HepG2 (cell line): ENCODE measurements at regions not wholly inside any gene's neighbourhood (a gene's known extent, or its start where the extent isn't known, plus 50 kb on each side); places are given as distances from the start of the nearest gene placed in this dataset.

ENCODE experiments used
- ATAC-seq: fragments of 200-7000 bp; cut with Tn5 transposase; 3 replicates; pipeline ENCODE4 v1.9.1; 2020; ENCODE audit warnings: mild to moderate bottlenecking, moderate library complexity
- BruUV-seq: library from RNA; stranded (reverse); fragments of 400-500 nt; replicated peaks from 2 replicates; lab custom pipeline; 2021; lab: Mats Ljungman, UMichigan
- CTCF ChIA-PET: fragments of 300-600 bp; formaldehyde crosslinking; extraction: SDS; loops from one replicate; lab custom pipeline; 2021; ENCODE audit warnings: low total read pairs, inconsistent platforms, low intra/inter-chr PET ratio; lab: Yijun Ruan, JAX
- POLR2A ChIA-PET: fragments of 350-600 bp; sonication (Branson Sonifier 250); formaldehyde crosslinking; loops from one replicate; lab custom pipeline; 2020; ENCODE audit warnings: antibody characterized with exemption, inconsistent platforms; lab: Yijun Ruan, JAX
- DNase-seq: peaks from one replicate; pipeline ENCODE4 v3.0.0-alpha.2; 2015; ENCODE audit warnings: low spot score
- FAIRE-seq: peaks from 3 replicates; lab custom pipeline; 2011; peaks lifted over from hg19 to GRCh38; lab: Jason Lieb, UNC
- H2AFZ ChIP-seq: one replicate; pipeline ENCODE4 v1.6.1; 2011; ENCODE audit warnings: low read length, inconsistent platforms
- H3K27ac ChIP-seq: fragments of 300-600 bp; 3 replicates; pipeline ENCODE4 v1.8.0; 2011; ENCODE audit warnings: mixed run types, mild to moderate bottlenecking, mixed read lengths, low read length, inconsistent platforms; ENCODE audit not compliant: insufficient read depth; ENCODE audit errors: extremely low read length
- H3K27me3 ChIP-seq, 2 experiments: fragments of 200-600 bp in 1 of 2; 2 replicates in 1 of 2; 3 replicates in 1 of 2; pipeline versions ENCODE4 v1.6.0 to v1.8.0; 2011; ENCODE audit warnings: low read length in 2 of 2, mild to moderate bottlenecking in 2 of 2, moderate library complexity in 2 of 2, inconsistent platforms in 1 of 2; ENCODE audit not compliant: insufficient read depth in 2 of 2, control insufficient read depth in 1 of 2
- H3K36me3 ChIP-seq, 2 experiments: fragments of 200-600 bp in 1 of 2; replicated peaks in 1 of 2; 2 replicates in 1 of 2; 3 replicates in 1 of 2; pipeline versions ENCODE4 v1.5.1 to v1.8.0; 2011; ENCODE audit warnings: low read length in 2 of 2, inconsistent platforms in 1 of 2; ENCODE audit not compliant: insufficient read depth in 2 of 2, control insufficient read depth in 1 of 2
- H3K4me1 ChIP-seq: 2 replicates; pipeline ENCODE4 v1.5.1; 2012; ENCODE audit warnings: low read length, inconsistent platforms; ENCODE audit not compliant: insufficient read depth
- H3K4me2 ChIP-seq: 2 replicates; pipeline ENCODE4 v1.6.0; 2011; ENCODE audit warnings: low read depth, low read length, inconsistent platforms
- H3K4me3 ChIP-seq, 3 experiments: fragments of 200-600 bp in 1 of 3; sonication (generic), shearing (Covaris generic) in 1 of 3; replicated peaks in 1 of 3; 2 replicates each; pipeline ENCODE4 v1.5.1; 2011 to 2016; ENCODE audit warnings: low read length in 3 of 3, inconsistent platforms in 2 of 3, low read depth in 2 of 3, mild to moderate bottlenecking in 2 of 3, control low read depth in 1 of 3, mixed read lengths in 1 of 3; ENCODE audit not compliant: insufficient read depth in 1 of 3
- H3K79me2 ChIP-seq: one replicate; pipeline ENCODE4 v1.6.1; 2011; ENCODE audit warnings: low read length, inconsistent platforms; ENCODE audit not compliant: insufficient read depth
- H3K9ac ChIP-seq: 2 replicates; pipeline ENCODE4 v1.6.0; 2011; ENCODE audit warnings: mild to moderate bottlenecking, low read depth, low read length, inconsistent platforms; ENCODE audit not compliant: insufficient read depth
- H3K9me3 ChIP-seq: 2 replicates; pipeline ENCODE4 v1.5.1; 2012; ENCODE audit warnings: mild to moderate bottlenecking, low read length
- H4K20me1 ChIP-seq: 2 replicates; pipeline ENCODE4 v1.6.0; 2011; ENCODE audit warnings: inconsistent platforms, mild to moderate bottlenecking, low read length, moderate library complexity; ENCODE audit not compliant: insufficient read depth
- ATF4 ChIP-seq, 2 experiments: fragments of 450-650 bp in 1 of 2; sonication (generic) in 1 of 2; formaldehyde crosslinking; IDR thresholded peaks; 2 replicates each; pipeline versions ENCODE4 v1.5.0 to v1.8.0; 2020 to 2022; ENCODE audit warnings: mild to moderate bottlenecking in 1 of 2, missing genetic modification reagents in 1 of 2
- CC2D1A ChIP-seq: sonication (generic); formaldehyde crosslinking; IDR thresholded peaks from 2 replicates; pipeline ENCODE4 v1.8.1; 2023; ENCODE audit warnings: mild to moderate bottlenecking, missing genetic modification reagents
- DR1 ChIP-seq: sonication (generic); formaldehyde crosslinking; IDR thresholded peaks from 2 replicates; pipeline ENCODE4 v1.8.0; 2021; ENCODE audit warnings: mild to moderate bottlenecking, missing genetic modification reagents, inconsistent platforms
- RFXAP ChIP-seq: sonication (generic); formaldehyde crosslinking; IDR thresholded peaks from 2 replicates; pipeline ENCODE4 v1.4.0; 2020; ENCODE audit warnings: missing genetic modification reagents, borderline replicate concordance
- U2AF2 ChIP-seq: fragments of 200-400 bp; formaldehyde crosslinking; IDR thresholded peaks from 2 replicates; pipeline ENCODE4 v1.6.1; 2017; ENCODE audit warnings: low read depth, mild to moderate bottlenecking, low read length
- ZNF253 ChIP-seq: sonication (generic); formaldehyde crosslinking; IDR thresholded peaks from 2 replicates; pipeline ENCODE4 v1.8.0; 2022; ENCODE audit warnings: mild to moderate bottlenecking, missing genetic modification reagents, borderline replicate concordance
- ZNF296 ChIP-seq: sonication (generic); formaldehyde crosslinking; conservative IDR thresholded peaks from 2 replicates; pipeline ENCODE4 v1.5.0; 2020; ENCODE audit warnings: mild to moderate bottlenecking, missing genetic modification reagents
- ZNF543 ChIP-seq: sonication (generic); formaldehyde crosslinking; IDR thresholded peaks from 2 replicates; pipeline ENCODE4 v1.4.0; 2020; ENCODE audit warnings: mild to moderate bottlenecking, missing genetic modification reagents
- ZNF605 ChIP-seq: sonication (generic); formaldehyde crosslinking; IDR thresholded peaks from 2 replicates; pipeline ENCODE4 v1.8.0; 2022; ENCODE audit warnings: mild to moderate bottlenecking, missing genetic modification reagents
- ZNF660 ChIP-seq: sonication (generic); formaldehyde crosslinking; IDR thresholded peaks from 2 replicates; pipeline ENCODE4 v1.5.1; 2020; ENCODE audit warnings: mild to moderate bottlenecking, low read depth, missing genetic modification reagents, borderline replicate concordance
- ZNF772 ChIP-seq: sonication (generic); formaldehyde crosslinking; IDR thresholded peaks from 2 replicates; pipeline ENCODE4 v1.5.0; 2020; ENCODE audit warnings: mild to moderate bottlenecking, missing genetic modification reagents
- ZSCAN31 ChIP-seq: sonication (generic); formaldehyde crosslinking; IDR thresholded peaks from 2 replicates; pipeline ENCODE4 v1.5.0; 2020; ENCODE audit warnings: low read depth, mild to moderate bottlenecking, missing genetic modification reagents
- ZZZ3 ChIP-seq: sonication (generic); formaldehyde crosslinking; IDR thresholded peaks from 2 replicates; pipeline ENCODE4 v1.4.0; 2020; ENCODE audit warnings: missing genetic modification reagents, mild to moderate bottlenecking, borderline replicate concordance
- in situ Hi-C: cut with HindIII; loops from 2 replicates; pipeline ENCODE4 v1.10.0; 2017; ENCODE audit warnings: low pct_unique_long_range_greater_than_20kb; ENCODE audit not compliant: extremely low pct_ligation_motif_present
- intact Hi-C: fragments of 100-400 bp; cut with micrococcal nuclease; formaldehyde crosslinking; loops from one replicate; pipeline ENCODE4 v1.10.0; 2022; ENCODE audit not compliant: unreplicated experiment
- TF ChIP-seq, protein P1 (sequence below): sonication (generic); formaldehyde crosslinking; IDR thresholded peaks from 2 replicates; pipeline ENCODE4 v1.4.0; 2020; ENCODE audit warnings: mild to moderate bottlenecking, missing genetic modification reagents
- TF ChIP-seq, protein P2 (sequence below): sonication (generic); formaldehyde crosslinking; IDR thresholded peaks from 2 replicates; pipeline ENCODE4 v1.4.0; 2020; ENCODE audit warnings: missing genetic modification reagents, borderline replicate concordance

- in situ Hi-C loops: no loop called here
- Histone ChIP-seq H3K9ac (no peak overlapping the region), H3K9me3 (peaks cover 5% of the 10 kb centered on the region; the same call in 1 of the 2 replicates), H3K4me2 (no peak overlapping the region), H3K4me1 (no peaks in the 10 kb centered on the region), H2AFZ (no peak overlapping the region), H4K20me1 (no peaks in the 10 kb centered on the region), H3K79me2 (no peaks in the 10 kb centered on the region), H3K4me3 (no peak overlapping the region), H3K36me3 (no peaks in the 10 kb centered on the region), H3K27me3 (no peaks in the 10 kb centered on the region), H3K27ac (no peak overlapping the region)
- intact Hi-C loops: no loop called here
- CTCF ChIA-PET: no interaction called here
- POLR2A ChIA-PET: no interaction called here
- BruUV-seq: no TSS peak
- no peak for TF ChIP-seq ZZZ3
- no peak for TF ChIP-seq ZNF772 (CRISPR knock-in tag)
- no peak for TF ChIP-seq U2AF2
- TF ChIP-seq CC2D1A: no peak
- TF ChIP-seq, protein P1, sequence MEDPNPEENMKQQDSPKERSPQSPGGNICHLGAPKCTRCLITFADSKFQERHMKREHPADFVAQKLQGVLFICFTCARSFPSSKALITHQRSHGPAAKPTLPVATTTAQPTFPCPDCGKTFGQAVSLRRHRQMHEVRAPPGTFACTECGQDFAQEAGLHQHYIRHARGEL: no peak
- TF ChIP-seq, protein P2, sequence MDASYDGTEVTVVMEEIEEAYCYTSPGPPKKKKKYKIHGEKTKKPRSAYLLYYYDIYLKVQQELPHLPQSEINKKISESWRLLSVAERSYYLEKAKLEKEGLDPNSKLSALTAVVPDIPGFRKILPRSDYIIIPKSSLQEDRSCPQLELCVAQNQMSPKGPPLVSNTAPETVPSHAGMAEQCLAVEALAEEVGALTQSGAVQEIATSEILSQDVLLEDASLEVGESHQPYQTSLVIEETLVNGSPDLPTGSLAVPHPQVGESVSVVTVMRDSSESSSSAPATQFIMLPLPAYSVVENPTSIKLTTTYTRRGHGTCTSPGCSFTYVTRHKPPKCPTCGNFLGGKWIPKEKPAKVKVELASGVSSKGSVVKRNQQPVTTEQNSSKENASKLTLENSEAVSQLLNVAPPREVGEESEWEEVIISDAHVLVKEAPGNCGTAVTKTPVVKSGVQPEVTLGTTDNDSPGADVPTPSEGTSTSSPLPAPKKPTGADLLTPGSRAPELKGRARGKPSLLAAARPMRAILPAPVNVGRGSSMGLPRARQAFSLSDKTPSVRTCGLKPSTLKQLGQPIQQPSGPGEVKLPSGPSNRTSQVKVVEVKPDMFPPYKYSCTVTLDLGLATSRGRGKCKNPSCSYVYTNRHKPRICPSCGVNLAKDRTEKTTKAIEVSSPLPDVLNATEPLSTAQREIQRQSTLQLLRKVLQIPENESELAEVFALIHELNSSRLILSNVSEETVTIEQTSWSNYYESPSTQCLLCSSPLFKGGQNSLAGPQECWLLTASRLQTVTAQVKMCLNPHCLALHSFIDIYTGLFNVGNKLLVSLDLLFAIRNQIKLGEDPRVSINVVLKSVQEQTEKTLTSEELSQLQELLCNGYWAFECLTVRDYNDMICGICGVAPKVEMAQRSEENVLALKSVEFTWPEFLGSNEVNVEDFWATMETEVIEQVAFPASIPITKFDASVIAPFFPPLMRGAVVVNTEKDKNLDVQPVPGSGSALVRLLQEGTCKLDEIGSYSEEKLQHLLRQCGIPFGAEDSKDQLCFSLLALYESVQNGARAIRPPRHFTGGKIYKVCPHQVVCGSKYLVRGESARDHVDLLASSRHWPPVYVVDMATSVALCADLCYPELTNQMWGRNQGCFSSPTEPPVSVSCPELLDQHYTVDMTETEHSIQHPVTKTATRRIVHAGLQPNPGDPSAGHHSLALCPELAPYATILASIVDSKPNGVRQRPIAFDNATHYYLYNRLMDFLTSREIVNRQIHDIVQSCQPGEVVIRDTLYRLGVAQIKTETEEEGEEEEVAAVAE (CRISPR knock-in tag): no peak
- TF ChIP-seq ZNF605 (CRISPR knock-in tag): no peak
- TF ChIP-seq ZNF660 (CRISPR knock-in tag): no peak
- no peak for TF ChIP-seq RFXAP (CRISPR knock-in tag)
- TF ChIP-seq ZSCAN31 (CRISPR knock-in tag): no peak
- no peak for TF ChIP-seq ZNF296 (CRISPR knock-in tag)
- no peak for TF ChIP-seq ZNF543 (CRISPR knock-in tag)
- no peak for TF ChIP-seq DR1 (CRISPR knock-in tag)
- no peak for TF ChIP-seq ZNF253 (CRISPR knock-in tag)
- no peak for TF ChIP-seq ATF4 (CRISPR knock-in tag; IDR thresholded peaks at IDR 0.05)
- DNase-seq: no peak
- no peak for ATAC-seq
- no peak for FAIRE-seq
These were observed 735.8 kb downstream of the ZPLD1 start for GRCh38 chr3:103170651-103171050.
